ENCODE measurements at regions not wholly inside any gene's neighbourhood (a gene's known extent, or its start where the extent isn't known, plus 50 kb on each side); places are given as distances from the start of the nearest gene placed in this dataset.

DNA sequence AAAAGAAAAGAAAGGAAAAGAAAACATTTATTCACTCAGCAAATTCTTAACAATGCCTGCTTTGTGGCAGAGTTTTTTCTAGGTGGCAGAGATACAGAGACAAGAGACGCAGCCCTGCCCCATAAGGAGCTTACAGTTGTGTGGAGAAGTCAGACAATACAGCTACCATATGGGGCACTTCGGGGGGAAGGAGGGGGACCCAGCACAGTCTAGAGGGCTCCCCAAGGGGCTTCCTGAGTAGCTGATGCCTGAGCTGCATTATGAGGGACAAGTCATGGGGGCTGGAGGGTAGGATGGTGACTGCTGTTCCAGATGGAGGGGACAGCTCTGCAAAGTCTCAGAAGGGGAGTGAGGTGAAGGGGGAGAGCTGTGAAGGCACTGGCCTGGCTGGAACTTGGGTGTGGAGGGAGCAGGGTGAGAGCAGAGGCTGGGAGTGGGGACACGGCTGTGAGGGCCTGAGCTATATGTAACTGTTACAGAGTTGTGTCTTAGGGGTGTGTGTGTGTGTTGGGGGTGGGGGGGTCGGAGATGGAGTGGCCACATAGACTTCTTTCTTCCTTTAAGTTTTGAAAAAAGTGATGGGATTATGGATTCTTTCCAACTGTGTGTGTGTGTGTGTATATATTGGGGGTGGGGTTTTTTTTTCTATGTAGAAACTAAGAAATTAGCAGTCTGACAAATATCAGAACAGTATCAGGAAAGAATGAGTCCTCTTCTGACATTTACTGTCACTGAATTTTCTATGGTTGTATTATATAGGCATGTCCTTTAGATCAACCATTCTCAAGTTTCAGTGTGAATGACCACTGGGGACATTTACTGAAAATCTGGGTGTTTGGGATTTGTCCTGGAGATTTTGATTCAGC lies 66.0 kb upstream of the HAAO start:
- TF ChIP-seq YY1 (IDR thresholded peaks at IDR 0.05) = no peak
- no peak for TF ChIP-seq SP1 (IDR thresholded peaks at IDR 0.05)
- 71% methylated on average over 4 of the region's 4 CpGs for WGBS
- H3K9me3 ChIP-seq (ENCODE audit: control insufficient read depth in 4 of 4, low read length in 3 of 4) = no peaks in the 10 kb centered on the region
- H3K36me3 ChIP-seq (ENCODE audit: control insufficient read depth in 4 of 4, insufficient read depth in 3 of 4, low read depth in 1 of 4, low read length in 3 of 4) = no peaks in the 10 kb centered on the region
- no peak overlapping the region for H3K9ac ChIP-seq (ENCODE audit: low read depth in 1 of 2, low read length in 2 of 2)
- H3K4me3 ChIP-seq (ENCODE audit: low read depth in 1 of 3, low read length in 3 of 3) = no peak overlapping the region
- no peak overlapping the region for H3K27ac ChIP-seq (ENCODE audit: low read depth in 1 of 2, low read length in 2 of 2)
- peaks cover 4 to 14% (median 10%) of the 10 kb centered on the region in 4 donors for H3K4me1 ChIP-seq (ENCODE audit: control insufficient read depth in 4 of 4, insufficient read depth in 4 of 4, low read length in 3 of 4)
- no peak for DNase-seq (ENCODE audit: low spot score)
- no peaks in the 10 kb centered on the region for H3K27me3 ChIP-seq (ENCODE audit: control insufficient read depth in 4 of 4, insufficient read depth in 4 of 4, low read length in 3 of 4)

DNA sequence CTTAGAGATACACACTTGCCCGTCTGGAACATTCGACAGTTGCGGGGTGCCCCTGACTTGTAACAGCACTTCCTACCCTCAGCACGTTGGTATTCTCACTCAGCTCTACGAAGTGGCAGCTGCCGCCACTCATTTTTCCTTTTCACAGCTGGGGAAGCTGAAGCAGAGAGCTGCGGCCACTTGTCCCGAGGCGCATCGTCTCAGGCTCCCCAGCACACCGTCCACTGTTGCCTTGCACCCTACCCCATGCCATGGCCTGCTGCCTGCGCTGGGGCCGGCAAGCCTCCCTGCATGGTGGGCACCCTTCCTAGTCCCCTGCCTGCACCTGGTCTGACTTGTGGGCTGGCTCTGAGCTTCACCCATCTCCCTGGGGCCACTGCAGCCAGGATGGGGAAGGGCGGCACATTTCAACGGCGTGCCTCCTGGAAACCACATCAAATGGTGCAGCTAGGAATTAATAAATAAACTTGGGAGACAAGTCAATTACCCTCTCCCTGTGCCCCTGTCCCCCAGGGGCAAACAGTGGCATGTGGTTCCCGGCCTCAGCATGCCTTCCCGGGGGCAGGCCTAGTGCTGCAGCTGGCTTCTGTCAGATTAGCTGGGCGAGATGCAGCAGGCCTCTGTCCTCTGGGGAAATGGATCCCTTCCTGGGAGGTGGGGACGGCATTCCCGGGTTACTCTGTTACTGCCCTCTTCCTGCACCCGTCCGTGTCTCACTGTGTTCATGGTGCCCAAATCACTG lies 64.7 kb upstream of the HAAO start:
- Histone ChIP-seq H3K4me1 (ENCODE audit: control insufficient read depth in 4 of 4, insufficient read depth in 4 of 4, low read length in 3 of 4) (peaks cover 4 to 14% (median 10%) of the 10 kb centered on the region in 4 donors), H3K36me3 (ENCODE audit: control insufficient read depth in 4 of 4, insufficient read depth in 3 of 4, low read depth in 1 of 4, low read length in 3 of 4) (no peaks in the 10 kb centered on the region), H3K9ac (ENCODE audit: low read depth in 1 of 2, low read length in 2 of 2) (no peak overlapping the region), H3K27ac (ENCODE audit: low read depth in 1 of 2, low read length in 2 of 2) (no peak overlapping the region), H3K9me3 (ENCODE audit: control insufficient read depth in 4 of 4, low read length in 3 of 4) (no peaks in the 10 kb centered on the region), H3K4me3 (ENCODE audit: low read depth in 1 of 3, low read length in 3 of 3) (no peak overlapping the region), H3K27me3 (ENCODE audit: control insufficient read depth in 4 of 4, insufficient read depth in 4 of 4, low read length in 3 of 4) (no peaks in the 10 kb centered on the region)
- 88% methylated on average over 23 of the region's 23 CpGs for WGBS
- DNase-seq (ENCODE audit: low spot score) = no peak
- TF ChIP-seq, protein P1, sequence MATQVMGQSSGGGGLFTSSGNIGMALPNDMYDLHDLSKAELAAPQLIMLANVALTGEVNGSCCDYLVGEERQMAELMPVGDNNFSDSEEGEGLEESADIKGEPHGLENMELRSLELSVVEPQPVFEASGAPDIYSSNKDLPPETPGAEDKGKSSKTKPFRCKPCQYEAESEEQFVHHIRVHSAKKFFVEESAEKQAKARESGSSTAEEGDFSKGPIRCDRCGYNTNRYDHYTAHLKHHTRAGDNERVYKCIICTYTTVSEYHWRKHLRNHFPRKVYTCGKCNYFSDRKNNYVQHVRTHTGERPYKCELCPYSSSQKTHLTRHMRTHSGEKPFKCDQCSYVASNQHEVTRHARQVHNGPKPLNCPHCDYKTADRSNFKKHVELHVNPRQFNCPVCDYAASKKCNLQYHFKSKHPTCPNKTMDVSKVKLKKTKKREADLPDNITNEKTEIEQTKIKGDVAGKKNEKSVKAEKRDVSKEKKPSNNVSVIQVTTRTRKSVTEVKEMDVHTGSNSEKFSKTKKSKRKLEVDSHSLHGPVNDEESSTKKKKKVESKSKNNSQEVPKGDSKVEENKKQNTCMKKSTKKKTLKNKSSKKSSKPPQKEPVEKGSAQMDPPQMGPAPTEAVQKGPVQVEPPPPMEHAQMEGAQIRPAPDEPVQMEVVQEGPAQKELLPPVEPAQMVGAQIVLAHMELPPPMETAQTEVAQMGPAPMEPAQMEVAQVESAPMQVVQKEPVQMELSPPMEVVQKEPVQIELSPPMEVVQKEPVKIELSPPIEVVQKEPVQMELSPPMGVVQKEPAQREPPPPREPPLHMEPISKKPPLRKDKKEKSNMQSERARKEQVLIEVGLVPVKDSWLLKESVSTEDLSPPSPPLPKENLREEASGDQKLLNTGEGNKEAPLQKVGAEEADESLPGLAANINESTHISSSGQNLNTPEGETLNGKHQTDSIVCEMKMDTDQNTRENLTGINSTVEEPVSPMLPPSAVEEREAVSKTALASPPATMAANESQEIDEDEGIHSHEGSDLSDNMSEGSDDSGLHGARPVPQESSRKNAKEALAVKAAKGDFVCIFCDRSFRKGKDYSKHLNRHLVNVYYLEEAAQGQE (IDR thresholded peaks at IDR 0.05) = no peak
- TF ChIP-seq SP1 (IDR thresholded peaks at IDR 0.05) (no peak), FOXA2 (IDR thresholded peaks at IDR 0.05) (no peak), CTCF (IDR thresholded peaks at IDR 0.05; ENCODE audit: low read depth, low read length, missing input control) (no peak), ZBTB33 (IDR thresholded peaks at IDR 0.05) (no peak), FOXA1 (IDR thresholded peaks at IDR 0.05) (no peak), HNF4G (IDR thresholded peaks at IDR 0.05) (no peak), JUND (IDR thresholded peaks at IDR 0.05) (no peak), EGR1 (IDR thresholded peaks at IDR 0.05; ENCODE audit: low read depth in 2 of 2) (no peak), YY1 (IDR thresholded peaks at IDR 0.05) (no peak), RXRA (IDR thresholded peaks at IDR 0.05) (no peak)
- TF ChIP-seq, protein P2, sequence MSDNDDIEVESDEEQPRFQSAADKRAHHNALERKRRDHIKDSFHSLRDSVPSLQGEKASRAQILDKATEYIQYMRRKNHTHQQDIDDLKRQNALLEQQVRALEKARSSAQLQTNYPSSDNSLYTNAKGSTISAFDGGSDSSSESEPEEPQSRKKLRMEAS (IDR thresholded peaks at IDR 0.05) = no peak
- TF ChIP-seq, protein P3, sequence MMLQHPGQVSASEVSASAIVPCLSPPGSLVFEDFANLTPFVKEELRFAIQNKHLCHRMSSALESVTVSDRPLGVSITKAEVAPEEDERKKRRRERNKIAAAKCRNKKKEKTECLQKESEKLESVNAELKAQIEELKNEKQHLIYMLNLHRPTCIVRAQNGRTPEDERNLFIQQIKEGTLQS (IDR thresholded peaks at IDR 0.05) = no peak

Data from liver (tissue), 8 donors.